GM21367 (cell line): ENCODE measurements at regions not wholly inside any gene's neighbourhood (a gene's known extent, or its start where the extent isn't known, plus 50 kb on each side); places are given as distances from the start of the nearest gene placed in this dataset.
"Not testable (repeated sequence)": the region's sequence is repeated elsewhere in the genome, so short reads cannot be mapped to it uniquely, and the experiment has no call there.

Experiments used
- ATAC-seq: cut with Tn5 transposase; IDR thresholded peaks from one replicate; pipeline ENCODE4 v1.9.1; 2021; ENCODE audit not compliant: unreplicated experiment

- no peak for ATAC-seq
Observed at GRCh38 chr4:175273995-175274753, 356.0 kb downstream of the ADAM29 start.

DNA sequence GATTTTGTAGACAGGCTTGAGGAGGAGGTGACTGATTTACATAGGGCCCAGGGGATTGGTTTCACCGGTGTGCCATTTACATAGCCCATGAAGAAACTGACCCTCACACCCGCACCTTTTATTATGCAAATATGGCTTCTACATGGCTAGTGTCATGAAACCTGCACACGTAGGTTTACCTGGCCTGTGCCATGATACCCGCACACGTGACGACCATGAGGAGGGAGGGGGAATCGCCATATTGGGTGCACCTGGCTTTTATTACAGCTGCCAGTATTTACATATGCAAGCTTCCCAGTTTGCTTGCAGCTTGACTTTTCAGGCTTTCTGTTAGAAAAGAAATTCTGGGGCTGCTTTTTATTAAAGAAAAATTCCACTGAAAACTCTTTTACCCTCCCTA lies 359.7 kb downstream of the ADAM29 start:
- ATAC-seq = no peak

DNA sequence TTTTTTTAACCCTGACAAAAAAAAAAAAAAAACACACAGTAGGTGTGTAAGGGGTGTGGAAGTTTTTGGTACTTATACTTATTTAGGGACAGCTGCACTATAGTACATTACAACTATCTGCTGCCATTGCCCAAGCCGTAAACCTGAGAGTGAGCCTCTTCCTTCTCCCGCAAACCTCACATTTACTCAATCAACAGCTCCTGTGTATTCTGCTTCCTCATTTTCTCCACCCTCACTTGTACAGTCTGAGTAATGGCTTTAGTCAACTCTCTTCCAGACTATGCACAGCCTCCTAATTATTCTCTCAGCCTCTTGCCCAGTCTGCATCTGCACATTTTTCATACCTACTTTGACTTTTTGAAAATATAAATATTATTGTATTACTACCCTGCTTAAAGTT lies 362.0 kb downstream of the ADAM29 start:
- no peak for ATAC-seq

- ATAC-seq = no peak
Observed at GRCh38 chr4:175281894-175282293, 363.7 kb downstream of the ADAM29 start.

DNA sequence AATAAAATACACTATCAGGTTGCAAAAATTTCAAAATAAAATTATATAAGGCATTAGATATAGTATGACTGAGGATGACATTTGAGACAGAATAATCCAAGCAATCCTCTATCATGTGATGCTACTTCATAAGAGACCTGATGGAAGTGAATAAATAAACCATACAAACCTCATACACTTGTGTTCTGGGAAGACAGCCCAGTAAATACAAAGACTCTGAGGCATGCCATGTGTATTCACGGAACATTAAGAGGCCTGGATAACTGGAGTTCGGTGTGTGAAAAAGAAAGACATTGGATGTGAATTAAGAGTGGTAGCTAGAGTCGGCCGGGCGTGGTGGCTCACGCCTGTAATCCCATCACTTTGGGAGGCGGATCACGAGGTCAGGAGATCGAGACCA lies 364.2 kb downstream of the ADAM29 start:
- ATAC-seq = no peak

DNA sequence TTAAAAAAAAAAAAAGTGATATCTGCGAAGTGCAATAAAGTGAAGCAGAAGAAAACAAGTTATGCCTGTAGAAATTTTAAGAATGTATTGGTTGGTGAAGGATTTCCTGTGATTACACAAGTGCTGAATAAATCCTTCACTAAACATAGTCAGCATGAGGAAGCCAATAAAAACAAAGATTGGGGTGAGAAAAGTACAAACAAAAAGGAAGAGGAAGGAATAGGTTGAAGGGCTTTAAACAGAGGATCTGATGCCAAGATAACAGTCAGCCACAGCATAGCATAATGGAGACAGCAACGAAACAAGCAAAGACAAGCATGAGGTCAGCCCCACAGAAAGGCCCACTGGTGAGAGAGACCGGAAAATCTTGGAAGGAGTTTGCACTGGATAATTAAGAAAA lies 372.2 kb downstream of the ADAM29 start:
- no peak for ATAC-seq

GRCh38 chr4:175297965-175298565 lies 379.9 kb downstream of the ADAM29 start:
- ATAC-seq = no peak

- ATAC-seq = no peak
Observed at GRCh38 chr4:175306436-175306835, 388.3 kb downstream of the ADAM29 start.

DNA sequence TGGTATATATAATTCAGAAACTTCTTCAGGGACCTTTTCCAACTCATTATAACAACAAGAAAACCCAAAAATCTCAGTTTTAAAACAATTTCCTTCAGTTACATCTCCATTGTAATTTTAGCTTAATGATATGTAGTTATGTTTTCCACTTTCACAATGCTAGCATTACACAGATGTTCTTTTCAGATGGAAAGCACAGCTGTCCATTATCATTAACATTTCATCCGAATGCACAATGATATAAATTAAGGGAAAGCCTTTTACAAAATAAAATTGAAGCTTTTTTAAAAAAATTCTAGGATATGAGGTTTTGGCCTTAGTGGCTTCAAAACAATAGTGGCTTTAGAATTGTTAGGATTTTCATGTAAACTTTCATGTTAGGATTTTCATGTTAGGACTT lies 389.2 kb downstream of the ADAM29 start:
- ATAC-seq = no peak

GRCh38 chr4:175308236-175308635 lies 390.1 kb downstream of the ADAM29 start:
- ATAC-seq = no peak

DNA sequence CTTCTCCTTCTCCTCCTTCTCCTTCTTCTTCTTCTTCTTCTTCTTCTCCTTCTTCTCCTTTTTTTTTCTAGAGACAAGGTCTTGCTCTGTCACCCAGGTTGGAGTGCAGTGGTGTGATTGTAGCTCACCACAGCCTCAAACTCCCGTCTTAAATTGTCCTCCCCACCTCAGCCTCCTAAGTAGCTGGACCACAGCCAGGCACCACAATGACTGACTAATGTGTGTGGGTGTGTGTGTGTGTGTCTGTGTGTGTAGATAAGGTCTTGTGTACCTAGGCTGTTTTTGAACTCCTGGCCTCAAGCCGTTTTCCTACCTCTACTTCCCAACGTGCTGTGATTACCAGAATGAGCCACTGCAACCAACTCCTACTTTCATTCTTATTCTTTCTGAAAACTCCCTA lies 390.9 kb downstream of the ADAM29 start:
- ATAC-seq = no peak

- ATAC-seq = no peak
Observed at GRCh38 chr4:175325230-175325629, 407.1 kb downstream of the ADAM29 start.

GRCh38 chr4:175326796-175327195 lies 408.6 kb downstream of the ADAM29 start:
- no peak for ATAC-seq

- no peak for ATAC-seq
Observed at GRCh38 chr4:175330236-175330635, 412.1 kb downstream of the ADAM29 start.

- ATAC-seq = no peak
Observed at GRCh38 chr4:175330652-175331051, 412.5 kb downstream of the ADAM29 start.

GRCh38 chr4:175335331-175335730 lies 417.2 kb downstream of the ADAM29 start:
- ATAC-seq = no peak

DNA sequence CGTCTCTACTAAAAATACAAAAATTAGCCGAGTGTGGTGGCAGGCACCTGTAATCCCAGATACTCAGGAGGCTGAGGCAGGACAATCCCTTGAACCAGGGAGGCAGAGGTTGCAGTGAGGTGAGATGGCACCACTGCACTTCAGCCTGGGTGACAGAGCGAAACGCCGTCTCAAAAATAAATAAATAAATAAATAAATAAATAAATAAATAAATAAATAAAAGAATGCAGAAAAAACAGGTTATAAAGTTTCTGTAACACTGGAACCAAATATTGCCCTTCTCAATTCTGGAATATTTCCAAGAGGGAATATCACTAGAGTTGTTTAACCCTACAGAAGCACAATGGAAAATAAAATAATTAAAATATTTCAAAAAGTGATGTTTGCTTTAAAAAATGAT lies 418.4 kb downstream of the ADAM29 start:
- ATAC-seq = not testable (repeated sequence)

DNA sequence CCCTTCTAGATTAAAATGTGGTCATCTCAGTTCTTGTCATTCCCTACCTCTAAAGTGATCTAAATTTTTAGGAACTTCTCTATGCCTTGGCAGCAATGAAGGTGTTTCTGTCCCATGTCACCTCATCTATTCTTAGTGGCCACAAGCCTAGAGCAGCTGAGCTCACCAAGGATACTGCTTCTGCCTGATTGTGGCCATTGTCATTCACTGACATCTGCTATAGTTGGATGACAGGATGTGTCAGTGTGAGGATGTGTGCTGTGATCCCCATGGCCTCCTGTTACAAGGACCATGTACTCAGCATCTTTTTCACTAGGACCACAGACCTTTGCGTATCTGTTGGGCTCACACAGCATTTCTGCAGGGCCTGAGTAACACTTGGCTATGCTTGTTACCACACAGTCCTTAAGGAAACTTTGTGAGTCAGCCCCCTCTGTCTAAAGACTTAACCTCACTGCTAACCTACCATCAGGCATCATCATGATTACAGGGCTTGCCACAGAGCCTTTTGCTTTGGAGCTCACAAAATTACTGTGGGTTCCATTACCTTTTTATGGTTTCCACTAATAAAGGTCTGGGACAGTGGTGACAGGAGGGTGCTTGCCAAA lies 421.0 kb downstream of the ADAM29 start:
- no peak for ATAC-seq

DNA sequence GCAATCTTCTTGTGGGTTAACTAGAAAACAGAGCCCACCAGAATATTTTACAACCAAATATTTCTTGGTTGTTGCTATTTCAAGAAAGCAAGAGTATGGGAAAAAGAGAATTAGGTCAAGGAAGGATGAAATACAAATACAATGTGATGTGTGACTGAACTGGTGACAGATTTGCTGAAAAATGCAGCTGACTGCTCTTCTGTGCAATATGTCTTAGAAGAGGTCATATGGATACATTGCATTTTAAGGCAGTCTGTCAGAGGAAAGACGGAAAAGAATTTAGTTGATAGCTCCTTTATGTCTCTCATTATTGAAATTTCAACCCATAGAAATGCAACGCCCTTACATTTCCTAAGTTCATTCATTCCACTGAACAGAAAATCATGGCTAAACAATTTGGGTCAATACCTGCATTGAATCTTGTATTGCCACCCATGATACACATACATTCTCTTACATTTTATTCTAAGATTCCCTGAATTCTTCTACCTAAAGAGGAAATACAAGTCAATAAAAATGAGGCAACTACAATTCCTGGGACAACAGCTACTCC lies 423.1 kb downstream of the ADAM29 start:
- no peak for ATAC-seq

GRCh38 chr4:175346376-175346775 lies 428.2 kb downstream of the ADAM29 start:
- ATAC-seq = no peak

GRCh38 chr4:175350246-175350645 lies 432.1 kb downstream of the ADAM29 start:
- no peak for ATAC-seq

GRCh38 chr4:175351473-175351872 lies 433.3 kb downstream of the ADAM29 start:
- no peak for ATAC-seq
